GM23338 (cell line): ENCODE measurements at regions not wholly inside any gene's neighbourhood (a gene's known extent, or its start where the extent isn't known, plus 50 kb on each side); places are given as distances from the start of the nearest gene placed in this dataset.
A peak's percentile ranks its signal among the peaks of the same experiment; 100 is the strongest.

ENCODE experiments used
- ATAC-seq: fragments of 200-7000 bp; cut with Tn5 transposase; 3 replicates; pipeline ENCODE4 v1.9.1; 2020
- DNase-seq: peaks from one replicate; pipeline ENCODE4 v3.0.0-alpha.2; 2015; ENCODE audit warnings: low spot score
- H2AFZ ChIP-seq: fragments of 200-600 bp; sonication (generic); 2 replicates; pipeline ENCODE4 v1.8.0; 2016; ENCODE audit warnings: antibody characterized with exemption, mild to moderate bottlenecking, moderate library complexity
- H3F3A ChIP-seq: fragments of 200-600 bp; sonication (generic); replicated peaks from 2 replicates; pipeline ENCODE4 v1.8.0; 2017; ENCODE audit warnings: antibody characterized with exemption, mixed run types, low read depth
- H3K27ac ChIP-seq: fragments of 200-600 bp; sonication (generic); 2 replicates; pipeline ENCODE4 v1.6.1; 2016; ENCODE audit warnings: low read depth
- H3K27me3 ChIP-seq: fragments of 200-600 bp; sonication (generic); 2 replicates; pipeline ENCODE4 v1.8.0; 2016; ENCODE audit warnings: mild to moderate bottlenecking, mixed run types, moderate library complexity; ENCODE audit not compliant: insufficient read depth
- H3K36me3 ChIP-seq: fragments of 200-600 bp; sonication (generic); 2 replicates; pipeline ENCODE4 v1.8.0; 2016; ENCODE audit warnings: mild to moderate bottlenecking; ENCODE audit not compliant: insufficient read depth
- H3K4me1 ChIP-seq: fragments of 200-600 bp; sonication (generic); 2 replicates; pipeline ENCODE4 v1.8.0; 2016; ENCODE audit warnings: mild to moderate bottlenecking, moderate library complexity; ENCODE audit not compliant: insufficient read depth
- H3K4me2 ChIP-seq: fragments of 200-600 bp; sonication (generic); 2 replicates; pipeline ENCODE4 v1.7.1; 2017; ENCODE audit warnings: mixed run types
- H3K4me3 ChIP-seq: fragments of 200-600 bp; sonication (generic); 2 replicates; pipeline ENCODE4 v1.6.1; 2016; ENCODE audit warnings: mixed run types
- H3K79me2 ChIP-seq: fragments of 200-600 bp; sonication (generic); replicated peaks from 2 replicates; pipeline ENCODE4 v1.8.0; 2017; ENCODE audit warnings: mild to moderate bottlenecking; ENCODE audit not compliant: insufficient read depth
- H3K9me2 ChIP-seq: fragments of 200-600 bp; sonication (generic); 2 replicates; pipeline ENCODE4 v1.8.0; 2017; ENCODE audit not compliant: insufficient read depth
- H4K20me1 ChIP-seq: fragments of 200-600 bp; sonication (generic); replicated peaks from 2 replicates; pipeline ENCODE4 v1.8.0; 2017; ENCODE audit warnings: mild to moderate bottlenecking; ENCODE audit not compliant: insufficient read depth
- H3K27ac Mint-ChIP-seq: 2 replicates; pipeline ENCODE4 v1.8.0; 2020; ENCODE audit warnings: inconsistent platforms, mild to moderate bottlenecking, moderate library complexity, mixed read lengths
- H3K27me3 Mint-ChIP-seq: 3 replicates; pipeline ENCODE4 v1.8.0; 2022; ENCODE audit warnings: low read depth, mild to moderate bottlenecking, moderate library complexity, mixed read lengths, inconsistent platforms; ENCODE audit not compliant: insufficient read depth, poor library complexity
- H3K36me3 Mint-ChIP-seq: 3 replicates; pipeline ENCODE4 v1.8.0; 2021; ENCODE audit warnings: low read depth, mild to moderate bottlenecking, inconsistent platforms, moderate library complexity, mixed read lengths
- H3K4me1 Mint-ChIP-seq: 3 replicates; pipeline ENCODE4 v1.8.0; 2020; ENCODE audit warnings: mild to moderate bottlenecking, inconsistent platforms, mixed read lengths
- H3K4me3 Mint-ChIP-seq: 3 replicates; pipeline ENCODE4 v1.8.0; 2021; ENCODE audit warnings: moderate library complexity, mild to moderate bottlenecking, inconsistent platforms, mixed read lengths
- H3K9me3 Mint-ChIP-seq: 3 replicates; pipeline ENCODE4 v1.8.0; 2020; ENCODE audit warnings: moderate library complexity, mild to moderate bottlenecking, inconsistent platforms, mixed read lengths
- CREB1 ChIP-seq: fragments of 250-450 bp; sonication (Bioruptor Pico); IDR thresholded peaks from 2 replicates; pipeline ENCODE4 v1.5.0; 2020; ENCODE audit warnings: low read depth, mild to moderate bottlenecking, moderate library complexity
- EZH2 ChIP-seq: fragments of 200-600 bp; sonication (generic); IDR thresholded peaks from one replicate; pipeline ENCODE4 v1.8.0; 2017; ENCODE audit warnings: antibody characterized with exemption, mild to moderate bottlenecking, low read depth; ENCODE audit not compliant: unreplicated experiment
- EZH2phosphoT487 ChIP-seq: fragments of 200-600 bp; sonication (generic); IDR thresholded peaks from one replicate; pipeline ENCODE4 v1.8.1; 2018; ENCODE audit warnings: antibody characterized with exemption; ENCODE audit not compliant: unreplicated experiment
- JUNB ChIP-seq: IDR thresholded peaks from one replicate; pipeline ENCODE4 v1.6.1; 2016; ENCODE audit warnings: antibody characterized with exemption; ENCODE audit not compliant: unreplicated experiment
- POLR2AphosphoS5 ChIP-seq: IDR thresholded peaks from 2 replicates; pipeline ENCODE4 v1.6.1; 2016; ENCODE audit warnings: antibody characterized with exemption, low read depth
- REST ChIP-seq: IDR thresholded peaks from one replicate; pipeline ENCODE4 v1.6.1; 2018; ENCODE audit warnings: antibody characterized with exemption; ENCODE audit not compliant: unreplicated experiment
- STAT1 ChIP-seq: IDR thresholded peaks from one replicate; pipeline ENCODE4 v1.6.1; 2016; ENCODE audit warnings: antibody characterized with exemption; ENCODE audit not compliant: unreplicated experiment
- ZNF331 ChIP-seq: fragments of 250-450 bp; sonication (Bioruptor Pico); IDR thresholded peaks from 2 replicates; pipeline ENCODE4 v1.5.0; 2020; ENCODE audit warnings: low read depth, mild to moderate bottlenecking, moderate library complexity
- ZNF462 ChIP-seq: fragments of 250-450 bp; sonication (Bioruptor Pico); IDR thresholded peaks from 2 replicates; pipeline ENCODE4 v1.5.0; 2020; ENCODE audit warnings: mild to moderate bottlenecking, moderate library complexity

DNA sequence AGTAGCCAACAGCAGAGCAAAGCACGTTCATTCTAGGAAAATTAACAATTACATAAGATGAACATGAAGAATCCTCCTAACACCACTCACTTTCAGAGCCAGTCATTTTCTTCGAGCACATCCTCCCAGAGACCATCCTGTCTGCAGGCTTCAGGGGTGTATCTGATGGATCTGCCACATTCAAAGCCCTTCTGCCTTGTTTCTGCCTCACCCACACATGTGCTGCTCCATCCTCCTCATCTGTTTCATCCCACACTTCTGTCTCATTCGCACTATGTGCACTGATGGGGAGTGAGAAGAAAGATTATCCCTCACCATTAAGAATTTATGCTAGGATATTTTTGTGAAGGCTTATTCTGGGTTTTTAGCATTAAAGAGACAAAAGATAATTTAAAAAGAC is 287.9 kb upstream of the PKDCC start:
- peaks cover 2% of the 10 kb centered on the region for H3K27me3 Mint-ChIP-seq
- ATAC-seq = no peak
- H3K27ac Mint-ChIP-seq = no peak overlapping the region

More for the DNA sequence above, 287.9 kb upstream of the PKDCC start:
- Histone ChIP-seq H2AFZ (peak overlapping the region; percentile 52; the same call in 1 of the 2 replicates), H3K27ac (no peak overlapping the region), H3K4me3 (no peak overlapping the region), H3K9me2 (0 out of 2 replicates have a peak, but pooled peaks cover 3% of the 10 kb centered on the region), H3K79me2 (no peaks in the 10 kb centered on the region), H3K36me3 (no peaks in the 10 kb centered on the region), H3K4me1 (no peaks in the 10 kb centered on the region), H3K27me3 (no peaks in the 10 kb centered on the region), H3F3A (no peaks in the 10 kb centered on the region), H4K20me1 (no peaks in the 10 kb centered on the region), H3K4me2 (no peak overlapping the region)
- TF ChIP-seq EZH2phosphoT487 (no peak), POLR2AphosphoS5 (no peak), CREB1 (CRISPR knock-in tag) (no peak), ZNF462 (CRISPR knock-in tag) (no peak), REST (no peak), EZH2 (no peak), ZNF331 (CRISPR knock-in tag) (no peak), STAT1 (no peak), JUNB (no peak)
- Mint-ChIP-seq H3K4me3 (no peak overlapping the region), H3K4me1 (no peaks in the 10 kb centered on the region), H3K9me3 (no peaks in the 10 kb centered on the region), H3K36me3 (no peaks in the 10 kb centered on the region)
- DNase-seq = no peak
